Ascending aorta (tissue), 2 donors: ENCODE measurements at regions not wholly inside any gene's neighbourhood (a gene's known extent, or its start where the extent isn't known, plus 50 kb on each side); places are given as distances from the start of the nearest gene placed in this dataset.

ENCODE experiments used
- DNase-seq, 2 donors: peaks; one replicate each; pipeline ENCODE4 v3.0.0-alpha.2; 2019; ENCODE audit warnings: low spot score in 2 of 2
- H3K27ac ChIP-seq, 2 donors: fragments of 200-600 bp; sonication (generic); one replicate each; pipeline ENCODE4 v1.5.1; 2016 to 2017; ENCODE audit warnings: mild to moderate bottlenecking in 1 of 2
- H3K27me3 ChIP-seq: fragments of 200-600 bp; sonication (generic); one replicate; pipeline ENCODE4 v1.5.1; 2017
- H3K36me3 ChIP-seq, 2 donors: fragments of 200-600 bp; sonication (generic); one replicate each; pipeline ENCODE4 v1.5.1; 2016
- H3K4me1 ChIP-seq, 2 donors: fragments of 200-600 bp; sonication (generic); one replicate each; pipeline ENCODE4 v1.5.1; 2016 to 2017; ENCODE audit warnings: mild to moderate bottlenecking in 1 of 2
- H3K4me3 ChIP-seq, 2 donors: fragments of 200-600 bp; sonication (generic); one replicate each; pipeline ENCODE4 v1.5.1; 2016 to 2017; ENCODE audit warnings: mild to moderate bottlenecking in 1 of 2
- H3K9me3 ChIP-seq, 2 donors: fragments of 200-600 bp; sonication (generic); one replicate each; pipeline ENCODE4 v1.5.1; 2016
- intact Hi-C: fragments of 100-400 bp; cut with DNase I; formaldehyde crosslinking; loops from one replicate; pipeline ENCODE4 v1.15.1; 2023
- TF ChIP-seq, protein P1 (sequence below), 3 experiments: fragments of 200-600 bp in 2 of 3; fragments of 450-650 bp in 1 of 3; sonication (generic) in 2 of 3; IDR thresholded peaks; one replicate each; pipeline ENCODE4 v1.5.1; 2016 to 2019; ENCODE audit warnings: antibody characterized with exemption in 3 of 3, mild to moderate bottlenecking in 1 of 3, moderate library complexity in 1 of 3

DNA sequence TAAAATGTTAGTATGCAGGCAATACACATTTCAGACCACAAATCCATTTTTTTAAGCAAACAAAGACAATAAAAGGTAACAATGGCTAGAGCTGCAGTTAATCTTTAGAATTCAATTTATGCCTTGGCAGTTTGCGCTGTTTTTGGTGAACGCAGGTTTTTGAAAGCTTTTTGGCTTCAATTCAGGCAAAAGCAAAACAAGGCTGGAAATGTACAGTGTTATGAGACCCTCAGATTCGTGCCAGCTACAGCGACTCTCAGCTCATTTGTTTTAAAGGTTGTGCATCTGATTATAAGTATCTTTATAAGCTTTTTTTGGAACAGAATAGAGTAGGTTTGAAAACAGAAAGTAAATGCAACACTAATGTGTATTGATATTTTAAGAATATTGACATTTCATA lies 63.6 kb upstream of the SOX1 start:
- H3K9me3 ChIP-seq: peaks cover 0 to 4% of the 10 kb centered on the region in 2 donors
- no peak overlapping the region for H3K27ac ChIP-seq
- H3K36me3 ChIP-seq: no peaks in the 10 kb centered on the region
- intact Hi-C loops: no loop called here
- H3K4me3 ChIP-seq: no peak overlapping the region
- no peak for DNase-seq
- no peaks in the 10 kb centered on the region for H3K4me1 ChIP-seq
- no peaks in the 10 kb centered on the region for H3K27me3 ChIP-seq
- TF ChIP-seq, protein P1, sequence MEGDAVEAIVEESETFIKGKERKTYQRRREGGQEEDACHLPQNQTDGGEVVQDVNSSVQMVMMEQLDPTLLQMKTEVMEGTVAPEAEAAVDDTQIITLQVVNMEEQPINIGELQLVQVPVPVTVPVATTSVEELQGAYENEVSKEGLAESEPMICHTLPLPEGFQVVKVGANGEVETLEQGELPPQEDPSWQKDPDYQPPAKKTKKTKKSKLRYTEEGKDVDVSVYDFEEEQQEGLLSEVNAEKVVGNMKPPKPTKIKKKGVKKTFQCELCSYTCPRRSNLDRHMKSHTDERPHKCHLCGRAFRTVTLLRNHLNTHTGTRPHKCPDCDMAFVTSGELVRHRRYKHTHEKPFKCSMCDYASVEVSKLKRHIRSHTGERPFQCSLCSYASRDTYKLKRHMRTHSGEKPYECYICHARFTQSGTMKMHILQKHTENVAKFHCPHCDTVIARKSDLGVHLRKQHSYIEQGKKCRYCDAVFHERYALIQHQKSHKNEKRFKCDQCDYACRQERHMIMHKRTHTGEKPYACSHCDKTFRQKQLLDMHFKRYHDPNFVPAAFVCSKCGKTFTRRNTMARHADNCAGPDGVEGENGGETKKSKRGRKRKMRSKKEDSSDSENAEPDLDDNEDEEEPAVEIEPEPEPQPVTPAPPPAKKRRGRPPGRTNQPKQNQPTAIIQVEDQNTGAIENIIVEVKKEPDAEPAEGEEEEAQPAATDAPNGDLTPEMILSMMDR (IDR thresholded peaks at IDR 0.05): no peak

DNA sequence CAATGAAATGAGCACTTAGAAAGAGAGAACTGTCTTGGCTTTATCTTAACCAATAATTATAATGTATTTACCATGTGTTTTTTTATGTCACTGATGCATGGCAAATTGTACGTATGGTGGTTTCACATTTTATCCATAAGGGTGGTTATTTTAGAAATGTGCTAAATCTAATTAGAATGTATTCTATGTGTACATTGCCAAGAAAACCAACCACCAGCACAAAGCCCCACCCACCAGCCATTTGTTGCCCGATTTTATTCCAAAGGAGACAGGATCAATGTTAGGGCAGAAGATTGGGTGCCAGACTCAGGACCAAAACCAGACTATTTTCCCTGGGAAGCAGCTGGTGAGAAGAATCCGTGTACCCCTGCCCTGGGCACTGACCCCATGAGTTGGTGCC lies 63.0 kb upstream of the SOX1 start:
- no peak overlapping the region for H3K27ac ChIP-seq
- no peak overlapping the region for H3K4me3 ChIP-seq
- peaks cover 0 to 4% of the 10 kb centered on the region in 2 donors for H3K9me3 ChIP-seq
- TF ChIP-seq, protein P1 (IDR thresholded peaks at IDR 0.05): no peak
- H3K27me3 ChIP-seq: no peaks in the 10 kb centered on the region
- no peak for DNase-seq
- H3K36me3 ChIP-seq: no peaks in the 10 kb centered on the region
- no peaks in the 10 kb centered on the region for H3K4me1 ChIP-seq
- intact Hi-C loops: no loop called here

DNA sequence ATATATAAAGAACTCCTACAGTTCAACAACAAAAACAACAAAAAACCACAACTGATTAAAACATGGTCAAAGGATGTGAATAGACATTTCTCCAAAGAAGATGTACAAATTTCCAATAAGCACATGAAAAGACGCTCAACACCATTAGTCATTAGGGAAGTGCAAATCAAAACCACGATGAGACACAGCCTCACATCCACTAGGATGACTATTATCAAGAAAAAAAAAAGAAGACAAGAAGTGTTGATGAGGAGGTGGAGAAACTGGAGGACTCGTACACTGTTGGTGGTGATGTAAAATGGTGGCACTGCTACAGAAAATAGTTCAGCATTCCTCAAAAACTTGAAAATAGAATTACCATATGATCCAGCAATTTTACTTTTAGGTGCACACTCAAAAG lies 61.0 kb upstream of the SOX1 start:
- DNase-seq: no peak
- intact Hi-C loops: no loop called here
- no peak overlapping the region for H3K4me3 ChIP-seq
- no peaks in the 10 kb centered on the region for H3K27me3 ChIP-seq
- no peaks in the 10 kb centered on the region for H3K36me3 ChIP-seq
- peaks cover 0 to 4% of the 10 kb centered on the region in 2 donors for H3K9me3 ChIP-seq
- H3K4me1 ChIP-seq: no peaks in the 10 kb centered on the region
- TF ChIP-seq, protein P1 (IDR thresholded peaks at IDR 0.05): no peak
- H3K27ac ChIP-seq: no peak overlapping the region

DNA sequence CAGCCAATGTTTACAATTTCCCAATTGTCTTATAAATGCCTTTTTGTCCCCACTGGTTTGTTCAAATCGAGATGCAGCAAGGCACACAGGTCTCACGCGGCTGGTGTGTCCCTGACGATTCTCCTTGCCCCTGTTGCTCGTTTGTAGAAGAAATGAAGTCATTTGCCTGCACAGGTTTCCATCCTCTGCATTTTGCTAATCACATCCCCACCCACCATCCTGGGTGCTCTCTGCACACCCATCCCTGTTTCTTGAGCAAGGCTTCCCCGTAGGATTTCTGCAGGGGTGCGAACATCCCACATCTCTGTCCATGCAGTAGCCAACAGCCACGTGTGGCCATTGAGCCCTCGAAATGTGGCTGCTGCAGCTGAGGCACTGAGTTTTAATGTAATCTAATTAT lies 59.8 kb upstream of the SOX1 start:
- DNase-seq: no peak
- no peak overlapping the region for H3K27ac ChIP-seq
- no peaks in the 10 kb centered on the region for H3K4me1 ChIP-seq
- no peaks in the 10 kb centered on the region for H3K36me3 ChIP-seq
- TF ChIP-seq, protein P1 (IDR thresholded peaks at IDR 0.05): no peak
- no peak overlapping the region for H3K4me3 ChIP-seq
- no peaks in the 10 kb centered on the region for H3K27me3 ChIP-seq
- peaks cover 0 to 4% of the 10 kb centered on the region in 2 donors for H3K9me3 ChIP-seq
- intact Hi-C loops: no loop called here

DNA sequence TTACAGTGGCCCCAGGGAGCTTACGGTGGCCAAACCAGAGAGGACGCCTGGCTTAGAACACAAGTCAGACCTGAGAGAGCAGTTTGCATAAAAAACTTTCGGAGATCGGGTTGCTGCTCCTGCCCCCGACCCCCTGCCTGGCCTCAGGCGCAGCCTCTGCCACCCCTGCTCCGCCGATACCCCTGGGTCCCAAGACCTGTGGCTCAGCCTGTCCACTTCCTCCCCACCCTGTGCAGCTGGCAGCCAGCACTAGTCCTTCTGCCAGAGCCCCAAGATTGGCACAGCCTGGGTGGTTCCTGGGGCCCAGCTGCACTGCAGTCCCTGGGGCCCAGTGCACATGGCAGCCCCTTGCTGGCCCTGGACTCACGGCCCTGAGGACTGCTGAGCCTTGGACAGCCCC lies 56.2 kb upstream of the SOX1 start:
- DNase-seq: no peak
- TF ChIP-seq, protein P1 (IDR thresholded peaks at IDR 0.05): no peak
- Histone ChIP-seq H3K27me3 (no peaks in the 10 kb centered on the region), H3K9me3 (peaks cover 0 to 4% of the 10 kb centered on the region in 2 donors), H3K4me3 (no peak overlapping the region), H3K27ac (no peak overlapping the region), H3K36me3 (no peaks in the 10 kb centered on the region), H3K4me1 (no peaks in the 10 kb centered on the region)
- intact Hi-C loops: no loop called here

DNA sequence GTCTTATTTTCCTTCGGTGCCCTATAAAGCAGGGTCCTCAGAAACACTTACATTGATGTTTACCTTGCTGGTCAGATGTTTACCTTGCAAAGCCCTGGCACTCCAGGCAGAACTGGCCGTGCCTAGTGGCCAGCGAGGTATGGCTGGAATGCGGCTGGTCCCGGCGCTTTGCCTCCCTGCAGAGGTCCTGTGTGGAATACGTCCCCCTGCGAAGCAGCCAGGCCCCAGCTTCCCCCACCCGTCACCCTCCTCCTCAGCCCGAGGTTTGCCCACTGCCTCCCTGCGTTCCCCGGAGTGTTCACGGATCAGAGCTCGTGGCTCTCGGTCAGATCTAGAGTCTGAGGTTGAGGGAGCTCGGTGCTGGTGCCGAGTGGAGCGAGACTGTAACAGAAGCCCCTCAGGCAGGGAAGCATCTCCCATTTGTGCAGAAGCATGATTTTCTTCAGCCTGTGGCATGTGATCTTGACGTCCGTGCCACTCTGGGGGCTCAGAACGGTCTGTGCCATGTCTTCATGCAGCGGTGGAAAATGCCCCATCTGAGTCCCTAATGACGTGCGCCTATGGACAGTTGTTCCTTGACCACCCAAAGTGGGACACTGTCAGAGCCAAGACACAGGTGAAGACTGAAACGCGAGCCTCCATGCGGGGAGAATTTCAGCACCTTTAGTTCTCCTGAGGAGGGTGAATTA lies 54.8 kb upstream of the SOX1 start:
- Histone ChIP-seq H3K4me1 (no peaks in the 10 kb centered on the region), H3K27ac (no peak overlapping the region), H3K9me3 (no peaks in the 10 kb centered on the region), H3K4me3 (no peak overlapping the region), H3K27me3 (no peaks in the 10 kb centered on the region), H3K36me3 (no peaks in the 10 kb centered on the region)
- intact Hi-C loops: no loop called here
- no peak for DNase-seq
- TF ChIP-seq, protein P1 (IDR thresholded peaks at IDR 0.05): no peak
